ENCODE measurements at regions not wholly inside any gene's neighbourhood (a gene's known extent, or its start where the extent isn't known, plus 50 kb on each side); places are given as distances from the start of the nearest gene placed in this dataset.

- no peak for TF ChIP-seq CTCF (IDR thresholded peaks at IDR 0.05)
- no peak for TF ChIP-seq POLR2A (IDR thresholded peaks at IDR 0.05)
Observed at GRCh38 chr2:118473241-118473640, 374.2 kb downstream of the EN1 start.

Measured in esophagus squamous epithelium (tissue), 4 donors.